Osteoblast (primary cell): ENCODE measurements at regions not wholly inside any gene's neighbourhood (a gene's known extent, or its start where the extent isn't known, plus 50 kb on each side); places are given as distances from the start of the nearest gene placed in this dataset.

Experiments
- DNase-seq: peaks from one replicate; pipeline ENCODE4 v3.0.0; 2011; ENCODE audit warnings: low spot score, mixed read lengths; ENCODE audit not compliant: insufficient read length; ENCODE audit errors: missing footprints
- H2AFZ ChIP-seq: 2 replicates; pipeline ENCODE4 v1.6.0; 2011; ENCODE audit warnings: mild to moderate bottlenecking, low read length
- H3K27ac ChIP-seq: 2 replicates; pipeline ENCODE4 v1.5.1; 2011; ENCODE audit warnings: mild to moderate bottlenecking, low read depth, low read length, moderate library complexity
- H3K27me3 ChIP-seq: 2 replicates; pipeline ENCODE4 v1.6.0; 2012; ENCODE audit warnings: mild to moderate bottlenecking, control low read depth, inconsistent platforms, low read length, moderate library complexity; ENCODE audit not compliant: insufficient read depth
- H3K36me3 ChIP-seq: 2 replicates; pipeline ENCODE4 v1.5.1; 2011; ENCODE audit warnings: mild to moderate bottlenecking, low read length, control low read depth, moderate library complexity; ENCODE audit not compliant: insufficient read depth
- H3K4me1 ChIP-seq: 2 replicates; pipeline ENCODE4 v1.5.1; 2011; ENCODE audit warnings: mild to moderate bottlenecking, low read length, control low read depth, moderate library complexity; ENCODE audit not compliant: insufficient read depth
- H3K4me2 ChIP-seq: 2 replicates; pipeline ENCODE4 v1.6.0; 2011; ENCODE audit warnings: mild to moderate bottlenecking, low read length; ENCODE audit not compliant: insufficient read depth
- H3K4me3 ChIP-seq: fragments of 200-600 bp; sonication (generic); 3 replicates; pipeline ENCODE4 v1.5.1; 2012; ENCODE audit warnings: mild to moderate bottlenecking, low read length, inconsistent platforms; ENCODE audit not compliant: insufficient read depth
- H3K79me2 ChIP-seq: 2 replicates; pipeline ENCODE4 v1.6.0; 2012; ENCODE audit warnings: mild to moderate bottlenecking, low read length, control low read depth, inconsistent platforms; ENCODE audit not compliant: insufficient read depth
- H3K9me3 ChIP-seq: 2 replicates; pipeline ENCODE4 v1.5.1; 2011; ENCODE audit warnings: low read depth, low read length, control low read depth
- H4K20me1 ChIP-seq: 2 replicates; pipeline ENCODE4 v1.6.0; 2012; ENCODE audit warnings: mild to moderate bottlenecking, low read length, control low read depth; ENCODE audit not compliant: insufficient read depth
- CTCF ChIP-seq: IDR thresholded peaks from 2 replicates; pipeline ENCODE4 v1.5.1; 2011; ENCODE audit warnings: mild to moderate bottlenecking, low read depth, low read length, moderate library complexity; ENCODE audit errors: extremely low read depth

GRCh38 chr6:168232062-168232461 is 87.5 kb downstream of the DACT2 start:
- Histone ChIP-seq H3K36me3 (no peaks in the 10 kb centered on the region), H2AFZ (no peak overlapping the region), H3K27me3 (no peaks in the 10 kb centered on the region), H3K4me3 (no peak overlapping the region), H3K4me1 (no peaks in the 10 kb centered on the region), H3K79me2 (no peaks in the 10 kb centered on the region), H4K20me1 (no peaks in the 10 kb centered on the region), H3K9me3 (no peaks in the 10 kb centered on the region), H3K27ac (no peak overlapping the region), H3K4me2 (no peak overlapping the region)
- no peak for DNase-seq
- no peak for TF ChIP-seq CTCF

GRCh38 chr6:168231393-168231957 is 88.1 kb downstream of the DACT2 start:
- Histone ChIP-seq H3K79me2 (no peaks in the 10 kb centered on the region), H3K27ac (no peak overlapping the region), H4K20me1 (no peaks in the 10 kb centered on the region), H2AFZ (no peak overlapping the region), H3K4me1 (no peaks in the 10 kb centered on the region), H3K27me3 (no peaks in the 10 kb centered on the region), H3K4me2 (no peak overlapping the region), H3K4me3 (no peak overlapping the region), H3K36me3 (no peaks in the 10 kb centered on the region), H3K9me3 (no peaks in the 10 kb centered on the region)
- no peak for DNase-seq
- TF ChIP-seq CTCF = no peak

DNA sequence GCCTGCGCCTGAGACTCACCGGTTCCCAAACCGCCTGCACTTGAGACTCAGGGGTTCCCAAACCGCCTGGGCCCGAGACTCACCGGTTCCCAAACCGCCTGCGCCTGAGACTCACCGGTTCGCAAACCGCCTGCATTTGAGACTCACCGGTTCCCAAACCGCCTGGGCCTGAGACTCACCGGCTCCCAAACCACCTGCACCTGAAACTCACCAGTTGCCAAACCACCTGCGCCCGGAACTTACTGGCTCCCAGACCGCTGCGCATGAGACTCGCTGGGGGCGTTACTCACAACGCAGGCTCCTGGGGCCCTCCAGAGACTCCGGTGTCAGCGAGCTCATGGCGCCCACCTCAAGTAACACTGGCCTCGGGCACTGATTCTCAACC is 90.2 kb downstream of the DACT2 start:
- Histone ChIP-seq H3K27me3 (peaks cover 3% of the 10 kb centered on the region), H3K36me3 (no peaks in the 10 kb centered on the region), H3K4me1 (no peaks in the 10 kb centered on the region), H3K4me2 (no peak overlapping the region), H3K4me3 (no peak overlapping the region), H2AFZ (no peak overlapping the region), H3K27ac (no peak overlapping the region), H3K9me3 (no peaks in the 10 kb centered on the region), H4K20me1 (no peaks in the 10 kb centered on the region), H3K79me2 (no peaks in the 10 kb centered on the region)
- no peak for TF ChIP-seq CTCF
- peak; percentile 1 for DNase-seq

DNA sequence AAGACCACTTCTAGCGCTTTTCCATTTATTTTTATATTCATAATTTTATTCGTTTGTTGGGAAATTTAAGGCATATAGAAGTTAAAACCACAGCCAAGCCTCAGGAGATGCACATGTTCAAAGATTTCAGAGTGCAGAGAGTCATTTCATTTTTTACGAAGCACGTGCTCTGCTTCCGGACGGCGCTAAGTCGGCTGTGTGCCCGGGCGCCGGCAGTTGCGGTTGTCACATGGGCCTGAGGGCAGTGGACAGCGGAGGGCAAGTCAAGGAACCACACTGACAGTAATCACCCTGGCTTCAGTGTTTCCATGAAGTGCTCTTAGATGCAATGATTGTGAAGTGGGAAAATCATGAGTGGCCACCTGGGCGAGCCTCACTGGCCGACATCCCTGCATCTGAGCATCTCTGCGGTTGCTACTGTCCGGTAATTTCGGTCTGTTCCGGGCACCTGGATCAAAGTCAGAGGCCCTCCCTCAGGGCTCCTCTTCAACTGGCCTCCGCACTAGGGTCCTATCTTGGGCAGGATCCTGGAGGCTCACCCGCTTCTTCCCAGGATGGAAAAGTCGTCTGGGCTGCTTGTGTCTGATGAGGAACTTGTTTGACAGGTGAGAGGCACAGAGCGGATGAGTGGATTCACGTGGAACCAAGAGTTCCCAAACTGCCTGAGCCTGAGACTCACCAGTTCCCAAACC is 90.8 kb downstream of the DACT2 start:
- no peaks in the 10 kb centered on the region for H3K79me2 ChIP-seq
- H3K9me3 ChIP-seq = no peaks in the 10 kb centered on the region
- no peak for TF ChIP-seq CTCF
- DNase-seq = peak; percentile 17
- H3K4me1 ChIP-seq = no peaks in the 10 kb centered on the region
- H2AFZ ChIP-seq = no peak overlapping the region
- no peak overlapping the region for H3K4me3 ChIP-seq
- no peak overlapping the region for H3K4me2 ChIP-seq
- no peaks in the 10 kb centered on the region for H4K20me1 ChIP-seq
- H3K36me3 ChIP-seq = no peaks in the 10 kb centered on the region
- peaks cover 3% of the 10 kb centered on the region for H3K27me3 ChIP-seq
- H3K27ac ChIP-seq = no peak overlapping the region
